Upper lobe of left lung (tissue), 4 donors: ENCODE measurements at regions not wholly inside any gene's neighbourhood (a gene's known extent, or its start where the extent isn't known, plus 50 kb on each side); places are given as distances from the start of the nearest gene placed in this dataset.

Experiments
- EP300 ChIP-seq, 4 donors: sonication (generic); formaldehyde crosslinking; IDR thresholded peaks; one replicate each; pipeline ENCODE4 v1.5.1; 2017; ENCODE audit warnings: antibody characterized with exemption in 4 of 4, control low read depth in 2 of 4
- TF ChIP-seq, protein P1 (sequence below), 6 experiments: fragments of 450-650 bp in 4 of 6; fragments of 200-600 bp in 2 of 6; sonication (generic) in 2 of 6; IDR thresholded peaks; one replicate each; pipeline ENCODE4 v1.5.1; 2016 to 2019; ENCODE audit warnings: antibody characterized with exemption in 6 of 6

GRCh38 chr10:63878428-63878827 lies 357.2 kb downstream of the REEP3 start:
- TF ChIP-seq, protein P1, sequence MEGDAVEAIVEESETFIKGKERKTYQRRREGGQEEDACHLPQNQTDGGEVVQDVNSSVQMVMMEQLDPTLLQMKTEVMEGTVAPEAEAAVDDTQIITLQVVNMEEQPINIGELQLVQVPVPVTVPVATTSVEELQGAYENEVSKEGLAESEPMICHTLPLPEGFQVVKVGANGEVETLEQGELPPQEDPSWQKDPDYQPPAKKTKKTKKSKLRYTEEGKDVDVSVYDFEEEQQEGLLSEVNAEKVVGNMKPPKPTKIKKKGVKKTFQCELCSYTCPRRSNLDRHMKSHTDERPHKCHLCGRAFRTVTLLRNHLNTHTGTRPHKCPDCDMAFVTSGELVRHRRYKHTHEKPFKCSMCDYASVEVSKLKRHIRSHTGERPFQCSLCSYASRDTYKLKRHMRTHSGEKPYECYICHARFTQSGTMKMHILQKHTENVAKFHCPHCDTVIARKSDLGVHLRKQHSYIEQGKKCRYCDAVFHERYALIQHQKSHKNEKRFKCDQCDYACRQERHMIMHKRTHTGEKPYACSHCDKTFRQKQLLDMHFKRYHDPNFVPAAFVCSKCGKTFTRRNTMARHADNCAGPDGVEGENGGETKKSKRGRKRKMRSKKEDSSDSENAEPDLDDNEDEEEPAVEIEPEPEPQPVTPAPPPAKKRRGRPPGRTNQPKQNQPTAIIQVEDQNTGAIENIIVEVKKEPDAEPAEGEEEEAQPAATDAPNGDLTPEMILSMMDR (IDR thresholded peaks at IDR 0.05), result no peak
- no peak for TF ChIP-seq EP300 (IDR thresholded peaks at IDR 0.05)
